ENCODE measurements at regions not wholly inside any gene's neighbourhood (a gene's known extent, or its start where the extent isn't known, plus 50 kb on each side); places are given as distances from the start of the nearest gene placed in this dataset.

DNA sequence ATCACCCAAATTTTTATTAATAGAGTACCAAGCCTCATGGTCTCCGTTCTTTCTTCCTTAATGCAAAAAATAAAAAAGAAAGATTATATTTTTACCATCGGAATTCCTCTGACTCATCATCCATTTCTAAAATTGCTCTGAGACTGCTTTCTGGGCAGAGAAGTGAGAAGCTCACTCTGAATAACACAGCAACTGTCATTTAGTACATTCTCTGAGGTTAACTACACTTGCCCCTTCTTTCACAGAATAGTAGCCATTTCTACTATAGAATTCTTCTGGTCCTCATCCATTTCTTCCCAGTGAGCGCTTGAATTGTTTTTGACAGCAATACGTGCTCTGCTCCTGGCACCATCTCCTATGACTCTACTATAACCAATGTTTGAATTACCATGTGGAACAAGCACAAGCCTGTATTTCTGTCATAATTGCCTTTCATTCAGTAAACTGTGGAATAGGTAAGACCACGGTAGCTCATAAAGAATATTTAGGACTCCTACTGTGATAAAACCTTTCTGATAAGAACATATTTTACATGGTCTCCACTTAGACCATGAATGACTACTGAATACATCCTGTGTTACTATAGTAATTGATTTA lies 435.5 kb upstream of the NRSN1 start:
- H3K18ac ChIP-seq (ENCODE audit: low read depth, low read length) = no peak overlapping the region
- in situ Hi-C loops (cut with MboI; ENCODE audit: low sequenced_read_pairs) = no loop called here
- intact Hi-C loops (cut with micrococcal nuclease) = no loop called here
- dilution Hi-C loops (cut with HindIII; ENCODE audit: low sequenced_read_pairs, unreplicated experiment) = no loop called here
- ATAC-seq (ENCODE audit: low read depth) (no peak), DNase-seq (no peak)
- H3K9me1 ChIP-seq (ENCODE audit: insufficient read depth, low read length) = no peaks in the 10 kb centered on the region
- no TSS peak for BruUV-seq (replicated peaks)
- H2AK5ac ChIP-seq (ENCODE audit: low read depth, low read length) = no peak overlapping the region
- H3K23ac ChIP-seq (ENCODE audit: low read depth, low read length) = no peak overlapping the region
- no peak overlapping the region for H2AFZ ChIP-seq (replicated peaks; ENCODE audit: low read length, poor library complexity)
- H3K9ac ChIP-seq (ENCODE audit: low read depth, low read length) = no peak overlapping the region
- H3K4ac ChIP-seq (ENCODE audit: low read depth, low read length) = no peak overlapping the region
- H3K9me3 ChIP-seq (ENCODE audit: control insufficient read depth, insufficient read depth, low read length) = peaks cover 4% of the 10 kb centered on the region
- no peak overlapping the region for H3K56ac ChIP-seq (ENCODE audit: extremely low read depth, insufficient read depth, low read length)
- no peak overlapping the region for H3K4me3 ChIP-seq (ENCODE audit: insufficient read depth, low read depth, low read length)
- H3K36me3 ChIP-seq (ENCODE audit: control insufficient read depth, insufficient read depth, low read length) = no peaks in the 10 kb centered on the region
- no peak overlapping the region for H2BK120ac ChIP-seq (ENCODE audit: low read depth, low read length)
- ChIA-PET CTCF (no interaction called here), POLR2A (ENCODE audit: unreplicated experiment) (no interaction called here)
- H3K79me1 ChIP-seq (ENCODE audit: low read depth in 1 of 2, low read length in 2 of 2) = no peaks in the 10 kb centered on the region
- no peak overlapping the region for H3K14ac ChIP-seq (replicated peaks; ENCODE audit: low read depth, low read length)
- H3K27ac ChIP-seq (ENCODE audit: insufficient read depth, low read length) = no peak overlapping the region
- no peaks in the 10 kb centered on the region for H4K20me1 ChIP-seq (ENCODE audit: insufficient read depth, low read length)
- no peak overlapping the region for H4K5ac ChIP-seq (ENCODE audit: low read depth, low read length)
- no peak overlapping the region for H2BK15ac ChIP-seq (ENCODE audit: low read depth, low read length)
- no peak overlapping the region for H4K8ac ChIP-seq (ENCODE audit: low read depth in 2 of 2, low read length in 2 of 2)
- TF ChIP-seq CHD1 (IDR thresholded peaks at IDR 0.05; ENCODE audit: low read depth, low read length) = no peak
- no peak for TF ChIP-seq MAZ (IDR thresholded peaks at IDR 0.05; ENCODE audit: borderline replicate concordance, low read depth, low read length)
- no peak for TF ChIP-seq MXI1 (IDR thresholded peaks at IDR 0.05; ENCODE audit: borderline replicate concordance, low read depth, low read length)
- TF ChIP-seq BHLHE40 (IDR thresholded peaks at IDR 0.05; ENCODE audit: low read depth, low read length) = no peak
- TF ChIP-seq CEBPB (IDR thresholded peaks at IDR 0.05; ENCODE audit: low read depth, low read length) = no peak
- no peak for TF ChIP-seq NFE2L2 (IDR thresholded peaks at IDR 0.05; ENCODE audit: low read depth, low read length)
- TF ChIP-seq RAD21 (IDR thresholded peaks at IDR 0.05; ENCODE audit: low read length) = no peak
- TF ChIP-seq FOS (IDR thresholded peaks at IDR 0.05; ENCODE audit: low read depth, low read length) = no peak
- no peak for TF ChIP-seq POLR2A (IDR thresholded peaks at IDR 0.05; ENCODE audit: low read depth, low read length)
- no peaks in the 10 kb centered on the region for H3K4me1 ChIP-seq (ENCODE audit: control insufficient read depth, insufficient read depth, low read length)
- H3K4me2 ChIP-seq (ENCODE audit: low read depth, low read length) = no peak overlapping the region
- H2BK5ac ChIP-seq (ENCODE audit: low read depth, low read length, poor library complexity, severe bottlenecking) = no peak overlapping the region
- H2BK20ac ChIP-seq (ENCODE audit: low read depth, low read length) = no peak overlapping the region
- H4K91ac ChIP-seq (ENCODE audit: insufficient read depth, low read depth, low read length) = no peak overlapping the region
- 67% methylated on average over 1 of the region's 5 CpGs; no CpG with 5 or more reads in 1 of the 2 experiments for WGBS, 2 experiments (ENCODE audit: extremely low coverage in 2 of 2, insufficient read length in 1 of 2)
- no peak overlapping the region for H2AK9ac ChIP-seq (replicated peaks; ENCODE audit: low read depth, low read length, poor library complexity)
- H3K27me3 ChIP-seq (ENCODE audit: control insufficient read depth, insufficient read depth, low read length) = no peaks in the 10 kb centered on the region
